Peyer's patch (tissue), 4 donors: ENCODE measurements at regions not wholly inside any gene's neighbourhood (a gene's known extent, or its start where the extent isn't known, plus 50 kb on each side); places are given as distances from the start of the nearest gene placed in this dataset.

Source experiments
- DNase-seq, 3 donors: peaks; one replicate each; pipeline ENCODE4 v3.0.0-alpha.2; 2017 to 2019
- H3K27ac ChIP-seq, 4 donors: fragments of 200-600 bp; sonication (generic); one replicate each; pipeline ENCODE4 v1.5.1; 2016 to 2019
- H3K27me3 ChIP-seq, 2 donors: fragments of 200-600 bp; sonication (generic); one replicate each; pipeline ENCODE4 v1.5.1; 2019
- H3K36me3 ChIP-seq, 3 donors: fragments of 200-600 bp; sonication (generic); one replicate each; pipeline ENCODE4 v1.5.1; 2016 to 2019
- H3K4me1 ChIP-seq, 4 donors: fragments of 200-600 bp; sonication (generic); one replicate each; pipeline ENCODE4 v1.5.1; 2016 to 2019
- H3K4me3 ChIP-seq, 4 donors: fragments of 200-600 bp; sonication (generic); 1 replicate in 3 of 4; 2 replicates in 1 of 4; pipeline ENCODE4 v1.5.1; 2016 to 2019; ENCODE audit warnings: mild to moderate bottlenecking in 1 of 4
- H3K9me3 ChIP-seq, 4 donors: fragments of 200-600 bp; sonication (generic); one replicate each; pipeline ENCODE4 v1.5.1; 2016 to 2019; ENCODE audit warnings: mild to moderate bottlenecking in 1 of 4
- POLR2A ChIP-seq, 2 donors: fragments of 450-650 bp; IDR thresholded peaks; one replicate each; pipeline ENCODE4 v1.5.1; 2017; ENCODE audit warnings: antibody characterized with exemption in 2 of 2, mild to moderate bottlenecking in 2 of 2, moderate library complexity in 2 of 2
- TF ChIP-seq, protein P1 (sequence below), 6 experiments: fragments of 450-650 bp in 4 of 6; fragments of 200-600 bp in 2 of 6; sonication (generic) in 1 of 6; IDR thresholded peaks; one replicate each; pipeline ENCODE4 v1.5.1; 2017 to 2019; ENCODE audit warnings: antibody characterized with exemption in 6 of 6, mild to moderate bottlenecking in 3 of 6, moderate library complexity in 1 of 6

DNA sequence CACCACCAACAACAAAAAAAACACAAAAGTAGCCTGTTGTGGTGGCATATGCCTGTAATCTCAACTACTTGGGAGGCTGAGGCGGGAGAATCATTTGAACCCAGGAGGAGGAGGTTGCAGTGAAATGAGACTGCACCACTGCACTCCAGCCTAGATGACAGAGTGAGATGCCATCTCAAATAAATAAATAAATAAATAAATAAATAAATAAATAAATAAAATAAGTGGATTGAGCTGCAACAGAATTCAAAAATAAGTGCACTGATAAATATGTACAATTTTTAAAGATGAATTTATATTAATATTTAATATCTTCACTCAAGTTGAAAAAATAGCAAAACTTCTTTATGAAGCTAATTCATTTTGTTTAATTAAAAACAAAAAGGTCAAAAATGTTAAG, 259.6 kb downstream of the IRX2 start:
- Histone ChIP-seq H3K4me1 (no peaks in the 10 kb centered on the region), H3K4me3 (no peak overlapping the region), H3K9me3 (no peaks in the 10 kb centered on the region), H3K27me3 (no peaks in the 10 kb centered on the region), H3K36me3 (no peaks in the 10 kb centered on the region), H3K27ac (no peak overlapping the region)
- TF ChIP-seq, protein P1, sequence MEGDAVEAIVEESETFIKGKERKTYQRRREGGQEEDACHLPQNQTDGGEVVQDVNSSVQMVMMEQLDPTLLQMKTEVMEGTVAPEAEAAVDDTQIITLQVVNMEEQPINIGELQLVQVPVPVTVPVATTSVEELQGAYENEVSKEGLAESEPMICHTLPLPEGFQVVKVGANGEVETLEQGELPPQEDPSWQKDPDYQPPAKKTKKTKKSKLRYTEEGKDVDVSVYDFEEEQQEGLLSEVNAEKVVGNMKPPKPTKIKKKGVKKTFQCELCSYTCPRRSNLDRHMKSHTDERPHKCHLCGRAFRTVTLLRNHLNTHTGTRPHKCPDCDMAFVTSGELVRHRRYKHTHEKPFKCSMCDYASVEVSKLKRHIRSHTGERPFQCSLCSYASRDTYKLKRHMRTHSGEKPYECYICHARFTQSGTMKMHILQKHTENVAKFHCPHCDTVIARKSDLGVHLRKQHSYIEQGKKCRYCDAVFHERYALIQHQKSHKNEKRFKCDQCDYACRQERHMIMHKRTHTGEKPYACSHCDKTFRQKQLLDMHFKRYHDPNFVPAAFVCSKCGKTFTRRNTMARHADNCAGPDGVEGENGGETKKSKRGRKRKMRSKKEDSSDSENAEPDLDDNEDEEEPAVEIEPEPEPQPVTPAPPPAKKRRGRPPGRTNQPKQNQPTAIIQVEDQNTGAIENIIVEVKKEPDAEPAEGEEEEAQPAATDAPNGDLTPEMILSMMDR (IDR thresholded peaks at IDR 0.05) = no peak
- no peak for TF ChIP-seq POLR2A (IDR thresholded peaks at IDR 0.05)
- no peak for DNase-seq

DNA sequence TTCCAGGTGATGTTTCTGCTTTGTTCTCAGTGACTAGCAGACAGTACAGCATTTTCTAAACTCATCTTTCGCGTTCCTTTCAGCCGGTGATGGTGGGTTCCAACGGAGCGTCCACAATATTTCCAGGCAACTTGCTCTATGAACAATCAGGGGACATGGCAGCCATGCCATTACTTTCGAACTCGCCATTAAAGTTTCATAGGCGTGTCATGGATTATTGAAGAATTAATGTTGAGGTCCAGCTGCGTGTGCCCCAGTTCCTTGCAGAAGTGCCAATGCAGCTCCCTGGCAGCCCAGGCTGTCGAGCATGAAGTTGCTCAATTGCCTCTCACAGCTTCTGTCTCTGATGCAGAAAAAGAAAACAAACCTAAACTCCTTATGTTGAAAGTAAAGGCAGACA, 262.2 kb downstream of the IRX2 start:
- H3K4me1 ChIP-seq = no peaks in the 10 kb centered on the region
- no peak for TF ChIP-seq POLR2A (IDR thresholded peaks at IDR 0.05)
- TF ChIP-seq, protein P1 (IDR thresholded peaks at IDR 0.05) = no peak
- H3K27ac ChIP-seq = no peak overlapping the region
- H3K27me3 ChIP-seq = no peaks in the 10 kb centered on the region
- H3K9me3 ChIP-seq = no peaks in the 10 kb centered on the region
- H3K4me3 ChIP-seq = no peak overlapping the region
- DNase-seq = no peak
- H3K36me3 ChIP-seq = no peaks in the 10 kb centered on the region

DNA sequence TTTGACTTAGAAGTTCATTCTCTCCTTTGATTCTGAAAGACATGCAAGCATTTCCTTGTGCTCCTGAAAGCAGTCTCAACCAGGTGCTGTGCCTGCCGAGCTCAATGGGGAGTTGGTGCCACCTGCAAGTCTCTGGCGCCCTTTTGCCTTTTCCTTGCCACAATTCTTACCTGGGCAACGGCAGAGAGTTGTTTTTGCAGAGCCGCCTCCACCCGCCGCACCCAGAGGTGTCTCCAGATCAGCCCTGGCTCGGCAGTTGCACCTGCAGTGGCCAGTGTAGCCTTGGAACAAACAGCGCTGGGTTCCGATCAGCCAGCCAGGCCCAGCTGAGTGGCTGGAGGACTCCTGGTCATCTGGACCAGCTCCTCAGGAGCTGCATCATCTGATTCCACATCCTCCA, 262.9 kb downstream of the IRX2 start:
- Histone ChIP-seq H3K36me3 (no peaks in the 10 kb centered on the region), H3K4me1 (no peaks in the 10 kb centered on the region), H3K9me3 (peaks cover 0 to 3% (median 0%) of the 10 kb centered on the region in 4 donors), H3K4me3 (no peak overlapping the region), H3K27ac (no peak overlapping the region), H3K27me3 (no peaks in the 10 kb centered on the region)
- DNase-seq = no peak
- TF ChIP-seq POLR2A (IDR thresholded peaks at IDR 0.05) = no peak
- TF ChIP-seq, protein P1 (IDR thresholded peaks at IDR 0.05) = no peak

DNA sequence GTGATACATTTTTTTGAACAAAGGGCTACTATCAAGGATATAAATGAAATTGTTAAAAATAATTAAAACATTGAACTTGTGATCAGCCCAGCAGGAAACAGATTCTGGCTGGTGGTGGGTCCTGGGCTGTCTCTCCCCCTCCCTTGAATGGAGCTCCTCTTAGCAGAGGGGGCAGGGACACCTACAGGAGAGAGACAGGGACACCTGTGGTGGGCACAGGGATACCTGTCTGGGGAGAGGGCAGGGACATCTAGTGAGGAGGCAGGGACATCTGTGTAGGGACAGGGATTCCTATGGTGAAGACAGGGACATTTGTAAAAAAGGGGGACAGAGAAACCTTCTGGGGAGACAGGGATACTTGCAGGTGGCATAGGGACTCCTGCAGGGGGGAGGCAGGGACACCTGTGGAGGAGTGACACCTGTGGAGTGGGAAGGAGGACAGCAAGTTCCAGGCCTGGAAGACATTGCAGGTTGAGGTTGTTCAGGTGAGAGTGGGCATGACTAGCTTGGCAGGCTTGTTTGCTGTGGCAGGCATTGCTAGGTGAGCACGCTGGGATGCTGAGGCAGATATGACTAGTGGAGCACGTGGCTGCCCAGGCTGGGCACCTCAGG, 264.2 kb downstream of the IRX2 start:
- H3K36me3 ChIP-seq = no peaks in the 10 kb centered on the region
- DNase-seq = no peak
- peaks cover 0 to 7% (median 0%) of the 10 kb centered on the region in 4 donors for H3K9me3 ChIP-seq
- H3K27ac ChIP-seq = no peak overlapping the region
- H3K4me1 ChIP-seq = no peaks in the 10 kb centered on the region
- TF ChIP-seq, protein P1 (IDR thresholded peaks at IDR 0.05) = no peak
- TF ChIP-seq POLR2A (IDR thresholded peaks at IDR 0.05) = no peak
- H3K27me3 ChIP-seq = no peaks in the 10 kb centered on the region
- no peak overlapping the region for H3K4me3 ChIP-seq

DNA sequence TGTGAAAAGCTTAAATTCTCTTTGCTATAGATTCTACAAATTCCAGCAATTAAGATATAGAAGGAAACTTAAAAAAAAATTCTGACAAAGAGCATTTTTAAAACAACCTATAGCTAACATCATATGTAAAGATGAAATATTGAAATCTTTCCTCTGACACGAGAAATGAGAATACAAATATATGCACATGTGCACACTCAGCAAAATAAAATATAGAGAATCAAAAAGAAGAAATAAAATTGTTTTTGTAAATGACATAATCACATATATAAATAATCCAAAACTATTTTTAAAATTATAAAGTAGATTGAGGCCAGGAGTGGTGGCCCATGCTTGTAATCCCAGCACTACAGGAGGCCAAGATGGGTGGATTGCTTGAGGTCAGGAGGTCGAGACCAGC, 265.1 kb downstream of the IRX2 start:
- TF ChIP-seq, protein P1 (IDR thresholded peaks at IDR 0.05) = no peak
- TF ChIP-seq POLR2A (IDR thresholded peaks at IDR 0.05) = no peak
- no peak for DNase-seq
- H3K4me3 ChIP-seq = no peak overlapping the region
- peaks cover 0 to 7% (median 0%) of the 10 kb centered on the region in 4 donors for H3K9me3 ChIP-seq
- H3K4me1 ChIP-seq = no peaks in the 10 kb centered on the region
- H3K36me3 ChIP-seq = no peaks in the 10 kb centered on the region
- H3K27me3 ChIP-seq = no peaks in the 10 kb centered on the region
- H3K27ac ChIP-seq = no peak overlapping the region

DNA sequence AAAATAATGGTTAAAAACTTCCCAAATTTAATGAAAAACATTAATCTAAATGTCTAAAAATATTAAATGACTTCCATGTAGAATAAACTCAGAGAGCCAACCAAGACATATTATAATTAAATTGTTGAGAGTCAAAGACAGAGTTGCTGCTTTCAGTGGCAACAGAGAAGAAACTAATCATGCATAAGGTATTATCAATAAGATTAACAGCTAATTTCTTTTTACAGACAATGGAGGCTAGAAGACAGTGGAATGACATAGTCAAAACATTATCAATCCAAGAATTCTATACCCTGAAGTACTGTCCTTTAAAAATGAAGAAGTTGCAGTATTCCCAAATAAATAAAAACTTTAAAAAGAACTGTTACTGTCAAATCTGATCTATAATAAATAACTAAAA, 268.7 kb downstream of the IRX2 start:
- DNase-seq = no peak
- no peak for TF ChIP-seq POLR2A (IDR thresholded peaks at IDR 0.05)
- TF ChIP-seq, protein P1 (IDR thresholded peaks at IDR 0.05) = no peak

More for the DNA sequence above, 268.7 kb downstream of the IRX2 start:
- Histone ChIP-seq H3K9me3 (peaks cover 0 to 7% (median 0%) of the 10 kb centered on the region in 4 donors), H3K4me3 (no peak overlapping the region), H3K36me3 (no peaks in the 10 kb centered on the region), H3K4me1 (no peaks in the 10 kb centered on the region), H3K27ac (no peak overlapping the region), H3K27me3 (no peaks in the 10 kb centered on the region)
